T-helper 17 cell (primary cell): ENCODE measurements at regions not wholly inside any gene's neighbourhood (a gene's known extent, or its start where the extent isn't known, plus 50 kb on each side); places are given as distances from the start of the nearest gene placed in this dataset.
A peak's percentile ranks its signal among the peaks of the same experiment; 100 is the strongest.
"Not testable (repeated sequence)": the region's sequence is repeated elsewhere in the genome, so short reads cannot be mapped to it uniquely, and the experiment has no call there.

Experiments used
- ATAC-seq: fragments of 150-1000 bp; cut with Tn5 transposase; 2 replicates; pipeline ENCODE4 v1.10.0; 2021; ENCODE audit warnings: mild to moderate bottlenecking, moderate library complexity
- DNase-seq, 3 donors: peaks; one replicate each; pipeline versions ENCODE4 v3.0.0 to v3.0.0-alpha.2; 2020 to 2021
- H3K9me3 ChIP-seq: one replicate; pipeline ENCODE4 v1.7.0; 2013; ENCODE audit warnings: low read length, mild to moderate bottlenecking; ENCODE audit not compliant: control insufficient read depth, poor library complexity, severe bottlenecking
- H3K27ac Mint-ChIP-seq: one replicate; pipeline ENCODE4 v1.8.0; 2022; ENCODE audit warnings: mild to moderate bottlenecking, moderate library complexity, mixed read lengths
- H3K27me3 Mint-ChIP-seq: one replicate; pipeline ENCODE4 v1.8.0; 2022; ENCODE audit warnings: mixed read lengths
- H3K36me3 Mint-ChIP-seq: one replicate; pipeline ENCODE4 v1.8.0; 2022; ENCODE audit warnings: low read depth, mixed read lengths
- H3K4me1 Mint-ChIP-seq: one replicate; pipeline ENCODE4 v1.8.0; 2022; ENCODE audit warnings: mild to moderate bottlenecking, mixed read lengths
- H3K4me3 Mint-ChIP-seq: one replicate; pipeline ENCODE4 v1.8.0; 2022; ENCODE audit warnings: mild to moderate bottlenecking, moderate library complexity, mixed read lengths

DNA sequence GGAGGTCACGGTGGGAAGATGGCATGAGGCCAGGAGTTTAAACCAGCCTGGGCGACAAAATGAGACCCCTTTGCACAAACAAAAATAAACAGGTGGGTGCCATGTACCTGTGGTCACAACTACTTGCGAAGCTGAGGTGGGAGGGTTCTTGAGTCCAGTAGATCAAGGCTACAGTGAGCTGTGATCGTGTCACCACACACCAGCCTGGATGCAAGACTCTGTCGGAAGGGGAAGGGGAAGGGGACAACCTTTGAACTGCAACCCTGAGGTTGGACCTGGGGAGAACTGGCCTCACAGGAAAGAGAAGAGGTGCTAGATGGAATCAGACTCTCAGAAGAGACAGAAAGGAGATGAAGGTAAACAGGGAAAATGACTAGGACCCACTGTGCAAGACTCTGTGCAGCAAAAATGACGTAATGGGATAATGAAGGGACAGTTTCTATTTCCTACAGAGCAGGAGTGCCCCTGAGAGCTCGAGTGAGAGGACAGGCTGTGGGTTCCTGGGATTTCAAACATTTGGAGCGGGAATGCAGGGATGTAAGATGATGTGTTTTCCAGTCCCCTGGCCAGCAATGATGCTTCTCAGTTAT lies 131.0 kb upstream of the GRK3 start:
- H3K4me3 Mint-ChIP-seq, H3K36me3 Mint-ChIP-seq, DNase-seq, H3K9me3 ChIP-seq, H3K4me1 Mint-ChIP-seq, ATAC-seq, H3K27ac Mint-ChIP-seq: not testable (repeated sequence)
- H3K27me3 Mint-ChIP-seq = peaks cover 37% of the 10 kb centered on the region

- H3K36me3 Mint-ChIP-seq = no peaks in the 10 kb centered on the region
- no peak overlapping the region for H3K4me3 Mint-ChIP-seq
- H3K27ac Mint-ChIP-seq = no peak overlapping the region
- no peak for ATAC-seq
- H3K4me1 Mint-ChIP-seq = peaks cover 10% of the 10 kb centered on the region
- H3K27me3 Mint-ChIP-seq = peaks cover 19% of the 10 kb centered on the region
- no peaks in the 10 kb centered on the region for H3K9me3 ChIP-seq
- no peak for DNase-seq
Measured at GRCh38 chr22:25437414-25438160, 126.9 kb upstream of the GRK3 start.

DNA sequence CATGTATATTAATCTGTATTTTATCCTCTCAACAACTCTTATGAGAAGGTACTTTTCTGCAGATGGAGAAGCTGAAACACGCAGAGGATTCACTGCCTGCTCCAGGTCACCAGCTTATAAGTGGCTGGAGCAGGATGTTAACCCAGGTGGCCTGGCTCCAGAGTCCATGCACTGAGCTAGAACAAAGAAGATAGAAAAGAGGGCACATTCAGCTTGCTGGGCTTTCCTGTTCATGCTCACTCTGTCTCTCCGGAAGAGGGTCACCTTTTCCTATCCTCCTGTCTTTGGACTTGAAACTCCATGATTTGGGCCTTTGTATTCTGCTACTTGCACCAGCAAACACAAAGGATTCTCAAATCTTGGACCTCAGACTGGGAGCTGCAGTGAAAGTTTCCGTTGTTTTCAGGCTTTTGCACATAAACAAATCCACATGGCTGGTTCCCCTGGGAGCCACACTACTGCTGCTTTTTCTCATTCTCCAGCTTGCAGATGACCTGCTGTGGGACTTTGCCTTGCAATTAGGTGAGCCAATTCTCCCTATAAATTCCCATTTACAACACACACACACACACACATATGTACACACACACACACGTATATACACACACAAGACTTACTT lies 117.3 kb upstream of the GRK3 start:
- ATAC-seq (no peak), DNase-seq (no peak)
- Mint-ChIP-seq H3K27ac (peak overlapping the region; percentile 94), H3K27me3 (no peaks in the 10 kb centered on the region), H3K36me3 (peaks cover 4% of the 10 kb centered on the region), H3K4me3 (peak overlapping the region; percentile 98), H3K4me1 (peaks cover 25% of the 10 kb centered on the region)
- no peaks in the 10 kb centered on the region for H3K9me3 ChIP-seq

DNA sequence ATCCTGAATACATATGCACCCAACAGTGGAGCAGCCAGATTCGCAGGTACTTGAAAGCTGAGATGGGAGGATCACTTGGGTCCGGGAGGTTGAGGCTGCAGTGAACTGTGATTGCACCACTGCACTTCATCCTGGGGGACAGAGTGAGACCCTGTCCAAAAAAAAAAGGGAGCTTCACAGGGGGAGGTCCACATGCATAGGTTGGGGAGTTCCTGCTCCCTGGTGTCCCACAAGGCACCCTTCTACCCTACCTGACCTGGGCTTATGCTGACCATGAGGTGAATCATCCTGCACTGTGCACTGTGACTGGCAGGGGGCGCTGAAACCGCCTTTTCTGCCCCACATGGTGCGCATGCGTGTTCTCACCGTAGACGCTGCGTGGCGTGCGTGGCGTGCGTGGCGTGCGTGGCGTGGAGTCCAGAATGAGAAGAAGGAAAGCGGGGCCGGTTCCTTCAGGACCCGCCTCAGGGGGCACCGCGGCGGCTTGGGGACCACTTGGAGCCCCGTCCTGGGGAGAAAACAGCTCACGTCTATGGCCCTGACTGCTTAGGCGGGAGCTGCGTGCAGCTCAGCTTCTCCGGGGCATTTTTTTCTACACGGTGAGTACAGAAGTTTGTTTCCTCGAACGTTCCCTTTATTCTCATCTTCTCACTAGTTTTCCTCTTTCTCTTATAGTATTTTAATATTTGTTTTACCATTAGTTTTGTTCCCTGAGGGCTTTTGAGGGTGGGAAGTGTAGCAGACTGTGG lies 116.6 kb upstream of the GRK3 start:
- ATAC-seq = peak; percentile 95
- peaks cover 32% of the 10 kb centered on the region for H3K4me1 Mint-ChIP-seq
- no peaks in the 10 kb centered on the region for H3K9me3 ChIP-seq
- H3K27me3 Mint-ChIP-seq = no peaks in the 10 kb centered on the region
- H3K36me3 Mint-ChIP-seq = peaks cover 4% of the 10 kb centered on the region
- peak; percentile 74 to 80 (median 80) for DNase-seq
- peak overlapping the region; percentile 94 for H3K27ac Mint-ChIP-seq
- peak overlapping the region; percentile 98 for H3K4me3 Mint-ChIP-seq

DNA sequence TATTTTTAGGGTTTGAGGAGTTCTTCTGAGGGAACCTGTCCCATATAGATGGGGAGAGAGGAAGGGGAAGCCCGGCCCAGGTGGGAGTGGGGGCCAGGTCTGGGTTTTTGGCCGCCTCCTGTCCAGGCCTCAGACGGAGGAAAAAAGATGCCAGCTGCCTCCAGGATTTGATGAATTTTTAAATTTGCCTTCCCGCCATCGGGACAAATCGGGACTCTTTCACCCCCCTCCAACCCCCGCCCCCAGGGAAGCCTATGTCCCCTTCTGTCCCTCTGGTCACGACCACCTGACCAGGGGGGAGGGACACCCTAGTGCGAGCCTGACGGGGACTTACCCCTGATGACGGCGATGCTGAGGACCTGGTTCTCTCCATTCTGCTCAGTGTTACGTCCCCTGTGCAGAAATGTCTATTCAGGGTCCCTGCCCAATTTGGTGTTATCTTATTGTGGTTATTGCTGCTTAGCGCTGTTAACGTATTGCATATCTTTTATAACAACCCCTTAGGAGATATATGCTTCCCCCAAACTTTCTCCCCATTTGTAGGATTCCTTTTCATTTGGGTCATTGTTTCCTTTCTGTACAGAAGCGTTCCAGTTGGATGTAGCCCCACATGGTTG lies 115.9 kb upstream of the GRK3 start:
- Mint-ChIP-seq H3K27ac (peak overlapping the region; percentile 94), H3K36me3 (peaks cover 5% of the 10 kb centered on the region), H3K4me1 (peaks cover 36% of the 10 kb centered on the region), H3K27me3 (no peaks in the 10 kb centered on the region), H3K4me3 (peak overlapping the region; percentile 98)
- ATAC-seq = peak; percentile 47
- no peaks in the 10 kb centered on the region for H3K9me3 ChIP-seq
- DNase-seq = no peak

GRCh38 chr22:25449781-25450317 lies 114.6 kb upstream of the GRK3 start:
- DNase-seq (no peak), ATAC-seq (no peak)
- no peaks in the 10 kb centered on the region for H3K9me3 ChIP-seq
- Mint-ChIP-seq H3K4me1 (peaks cover 38% of the 10 kb centered on the region), H3K36me3 (peaks cover 8% of the 10 kb centered on the region), H3K4me3 (peak overlapping the region; percentile 98), H3K27me3 (no peaks in the 10 kb centered on the region), H3K27ac (peak overlapping the region; percentile 94)

DNA sequence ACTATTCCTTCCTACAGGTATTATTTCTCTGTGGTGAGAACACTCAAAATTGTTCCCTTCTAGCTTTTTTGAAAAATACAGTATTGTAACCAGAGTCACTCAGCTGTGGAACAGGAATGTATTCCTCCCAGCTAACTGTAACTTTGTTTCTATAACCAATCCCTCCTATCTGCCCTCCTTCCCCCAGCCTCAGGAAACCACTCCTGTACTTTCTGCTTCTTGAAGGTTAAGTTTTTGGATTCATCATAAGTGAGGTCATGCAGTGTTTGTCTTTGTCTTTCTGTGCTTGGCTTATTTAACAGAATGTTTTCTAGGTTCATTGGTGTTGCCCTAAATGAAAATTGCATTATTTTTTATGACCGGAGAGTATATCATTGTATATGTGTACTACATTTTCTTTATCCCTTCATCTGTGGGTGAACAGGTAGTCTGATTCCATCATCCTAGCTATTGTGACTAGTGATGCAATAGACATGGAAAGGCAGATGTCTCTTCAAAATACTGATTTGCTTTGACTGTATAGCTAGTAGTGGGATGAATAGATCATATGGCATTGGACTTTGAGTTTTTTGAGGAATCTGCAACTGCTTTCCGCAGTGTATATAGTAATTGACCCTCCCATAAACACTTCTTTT lies 112.9 kb upstream of the GRK3 start:
- Mint-ChIP-seq H3K4me3 (peak overlapping the region; percentile 21), H3K27ac (peak overlapping the region; percentile 94), H3K36me3 (peaks cover 8% of the 10 kb centered on the region), H3K27me3 (no peaks in the 10 kb centered on the region), H3K4me1 (peaks cover 39% of the 10 kb centered on the region)
- DNase-seq (no peak), ATAC-seq (no peak)
- no peaks in the 10 kb centered on the region for H3K9me3 ChIP-seq

GRCh38 chr22:25452116-25452700 lies 112.3 kb upstream of the GRK3 start:
- no peaks in the 10 kb centered on the region for H3K27me3 Mint-ChIP-seq
- peaks cover 41% of the 10 kb centered on the region for H3K4me1 Mint-ChIP-seq
- peak overlapping the region; percentile 94 for H3K27ac Mint-ChIP-seq
- DNase-seq = no peak
- H3K9me3 ChIP-seq = no peaks in the 10 kb centered on the region
- no peak for ATAC-seq
- peaks cover 8% of the 10 kb centered on the region for H3K36me3 Mint-ChIP-seq
- H3K4me3 Mint-ChIP-seq = no peak overlapping the region

DNA sequence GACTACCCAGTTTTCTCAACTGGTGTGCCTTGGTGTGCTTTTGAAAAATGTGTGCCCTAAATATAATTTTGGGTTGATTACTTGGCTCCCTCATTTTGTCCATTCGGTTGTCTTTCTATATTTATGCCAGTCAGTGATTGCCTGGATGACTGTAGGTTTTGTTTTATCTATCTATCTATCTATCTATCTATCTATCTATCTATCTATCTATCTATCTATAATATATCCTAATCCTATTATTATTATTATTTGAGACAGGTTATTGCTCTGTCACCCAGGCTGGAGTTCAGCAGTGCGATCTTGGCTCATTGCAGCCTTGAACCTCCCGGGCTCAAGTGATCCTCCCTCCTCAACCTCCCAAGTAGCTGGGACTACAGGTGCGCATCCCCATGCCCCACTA lies 111.4 kb upstream of the GRK3 start:
- peaks cover 37% of the 10 kb centered on the region for H3K4me1 Mint-ChIP-seq
- ATAC-seq = no peak
- H3K27ac Mint-ChIP-seq = no peak overlapping the region
- H3K36me3 Mint-ChIP-seq = peaks cover 6% of the 10 kb centered on the region
- DNase-seq = no peak
- no peak overlapping the region for H3K4me3 Mint-ChIP-seq
- H3K27me3 Mint-ChIP-seq = no peaks in the 10 kb centered on the region
- H3K9me3 ChIP-seq = no peaks in the 10 kb centered on the region

DNA sequence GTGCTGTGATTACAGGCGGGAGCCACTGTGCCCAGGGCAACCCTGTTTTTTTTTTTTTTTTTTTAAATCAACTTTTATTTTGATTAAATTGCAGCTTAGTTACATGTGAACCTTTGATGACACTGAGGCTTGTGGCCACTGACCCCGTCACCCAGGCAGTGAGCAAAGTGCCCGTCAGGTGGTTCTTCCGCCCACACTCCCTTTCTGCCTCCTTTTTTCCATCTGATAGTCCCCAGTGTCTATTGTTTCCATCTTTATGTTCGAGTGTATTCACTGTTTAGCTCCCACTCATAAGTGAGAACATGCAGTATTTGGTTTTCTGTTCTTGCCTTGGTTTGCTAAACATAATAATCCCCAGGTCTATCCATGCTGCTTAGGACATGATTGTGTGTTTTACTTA lies 110.9 kb upstream of the GRK3 start:
- H3K9me3 ChIP-seq = no peaks in the 10 kb centered on the region
- H3K36me3 Mint-ChIP-seq = peaks cover 6% of the 10 kb centered on the region
- H3K4me1 Mint-ChIP-seq = peaks cover 37% of the 10 kb centered on the region
- peak overlapping the region; percentile 75 for H3K27ac Mint-ChIP-seq
- no peaks in the 10 kb centered on the region for H3K27me3 Mint-ChIP-seq
- H3K4me3 Mint-ChIP-seq = no peak overlapping the region
- DNase-seq = no peak
- no peak for ATAC-seq

GRCh38 chr22:25456300-25457043 lies 108.0 kb upstream of the GRK3 start:
- not testable (repeated sequence) for H3K4me3 Mint-ChIP-seq, DNase-seq, H3K27ac Mint-ChIP-seq, H3K27me3 Mint-ChIP-seq, ATAC-seq, H3K9me3 ChIP-seq
- Mint-ChIP-seq H3K36me3 (peaks cover 13% of the 10 kb centered on the region), H3K4me1 (peaks cover 21% of the 10 kb centered on the region)
